GM23338 (cell line): ENCODE measurements at regions not wholly inside any gene's neighbourhood (a gene's known extent, or its start where the extent isn't known, plus 50 kb on each side); places are given as distances from the start of the nearest gene placed in this dataset.

Experiments
- CREB1 ChIP-seq: fragments of 250-450 bp; sonication (Bioruptor Pico); IDR thresholded peaks from 2 replicates; pipeline ENCODE4 v1.5.0; 2020; ENCODE audit warnings: low read depth, mild to moderate bottlenecking, moderate library complexity
- EZH2 ChIP-seq: fragments of 200-600 bp; sonication (generic); IDR thresholded peaks from one replicate; pipeline ENCODE4 v1.8.0; 2017; ENCODE audit warnings: antibody characterized with exemption, mild to moderate bottlenecking, low read depth; ENCODE audit not compliant: unreplicated experiment
- EZH2phosphoT487 ChIP-seq: fragments of 200-600 bp; sonication (generic); IDR thresholded peaks from one replicate; pipeline ENCODE4 v1.8.1; 2018; ENCODE audit warnings: antibody characterized with exemption; ENCODE audit not compliant: unreplicated experiment
- POLR2AphosphoS5 ChIP-seq: IDR thresholded peaks from 2 replicates; pipeline ENCODE4 v1.6.1; 2016; ENCODE audit warnings: antibody characterized with exemption, low read depth
- ZNF114 ChIP-seq: fragments of 250-450 bp; sonication (Bioruptor Pico); IDR thresholded peaks from 2 replicates; pipeline ENCODE4 v1.5.0; 2020; ENCODE audit warnings: mild to moderate bottlenecking, moderate library complexity
- TF ChIP-seq, protein P1 (sequence below), 2 experiments: fragments of 200-600 bp in 1 of 2; sonication (generic) in 1 of 2; conservative IDR thresholded peaks; 2 replicates each; pipeline versions ENCODE4 v1.5.1 to v1.6.1; 2016 to 2017; ENCODE audit warnings: antibody characterized with exemption in 2 of 2, low read depth in 2 of 2, mild to moderate bottlenecking in 2 of 2, moderate library complexity in 1 of 2

DNA sequence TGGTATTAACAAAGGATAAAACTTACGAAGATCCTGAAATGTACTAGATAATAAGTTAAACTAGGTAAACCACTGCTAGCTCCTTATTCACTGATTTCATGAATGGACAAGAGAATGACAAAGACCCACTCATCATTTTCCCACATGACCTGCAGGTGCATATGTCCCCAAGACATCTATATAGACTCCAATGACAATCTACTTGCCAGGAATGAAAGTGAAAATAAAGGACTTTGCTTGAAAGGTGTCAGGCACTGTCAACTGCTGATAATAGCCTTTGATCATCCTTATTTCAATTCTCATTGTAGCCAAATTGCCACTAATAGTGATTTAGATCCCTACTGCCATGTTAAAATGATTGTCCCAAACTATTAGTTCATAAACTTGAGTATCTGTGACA lies 321.8 kb downstream of the HACE1 start:
- TF ChIP-seq, protein P1, sequence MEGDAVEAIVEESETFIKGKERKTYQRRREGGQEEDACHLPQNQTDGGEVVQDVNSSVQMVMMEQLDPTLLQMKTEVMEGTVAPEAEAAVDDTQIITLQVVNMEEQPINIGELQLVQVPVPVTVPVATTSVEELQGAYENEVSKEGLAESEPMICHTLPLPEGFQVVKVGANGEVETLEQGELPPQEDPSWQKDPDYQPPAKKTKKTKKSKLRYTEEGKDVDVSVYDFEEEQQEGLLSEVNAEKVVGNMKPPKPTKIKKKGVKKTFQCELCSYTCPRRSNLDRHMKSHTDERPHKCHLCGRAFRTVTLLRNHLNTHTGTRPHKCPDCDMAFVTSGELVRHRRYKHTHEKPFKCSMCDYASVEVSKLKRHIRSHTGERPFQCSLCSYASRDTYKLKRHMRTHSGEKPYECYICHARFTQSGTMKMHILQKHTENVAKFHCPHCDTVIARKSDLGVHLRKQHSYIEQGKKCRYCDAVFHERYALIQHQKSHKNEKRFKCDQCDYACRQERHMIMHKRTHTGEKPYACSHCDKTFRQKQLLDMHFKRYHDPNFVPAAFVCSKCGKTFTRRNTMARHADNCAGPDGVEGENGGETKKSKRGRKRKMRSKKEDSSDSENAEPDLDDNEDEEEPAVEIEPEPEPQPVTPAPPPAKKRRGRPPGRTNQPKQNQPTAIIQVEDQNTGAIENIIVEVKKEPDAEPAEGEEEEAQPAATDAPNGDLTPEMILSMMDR (conservative IDR thresholded peaks at IDR 0.05; ENCODE audit: low read depth in 2 of 2), result no peak
- no peak for TF ChIP-seq EZH2phosphoT487
- no peak for TF ChIP-seq EZH2
- TF ChIP-seq CREB1 (CRISPR knock-in tag), result no peak
- no peak for TF ChIP-seq POLR2AphosphoS5
- TF ChIP-seq ZNF114 (CRISPR knock-in tag), result no peak
